ENCODE measurements at regions not wholly inside any gene's neighbourhood (a gene's known extent, or its start where the extent isn't known, plus 50 kb on each side); places are given as distances from the start of the nearest gene placed in this dataset.

DNA sequence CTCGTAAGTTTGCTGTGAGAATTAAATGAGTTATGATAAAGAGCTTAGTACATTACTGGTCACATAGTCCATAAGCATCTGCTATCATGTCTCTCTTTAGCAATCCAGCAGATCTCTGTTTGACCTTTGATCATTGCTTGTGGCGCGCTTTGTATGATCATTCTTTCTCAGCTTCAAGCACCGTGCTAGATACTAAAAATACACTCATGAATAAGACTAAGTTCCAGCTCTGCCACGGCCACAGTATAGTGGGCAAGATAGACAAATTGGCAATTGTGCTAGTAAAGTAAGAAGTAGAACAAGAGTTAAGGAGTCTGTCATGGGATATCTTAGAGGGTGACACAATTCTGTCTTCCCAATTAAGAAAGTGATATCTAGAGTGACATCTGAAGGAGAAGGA, 75.2 kb upstream of the ADGRF1 start:
- DNase-seq (ENCODE audit: low read depth): no peak

DNA sequence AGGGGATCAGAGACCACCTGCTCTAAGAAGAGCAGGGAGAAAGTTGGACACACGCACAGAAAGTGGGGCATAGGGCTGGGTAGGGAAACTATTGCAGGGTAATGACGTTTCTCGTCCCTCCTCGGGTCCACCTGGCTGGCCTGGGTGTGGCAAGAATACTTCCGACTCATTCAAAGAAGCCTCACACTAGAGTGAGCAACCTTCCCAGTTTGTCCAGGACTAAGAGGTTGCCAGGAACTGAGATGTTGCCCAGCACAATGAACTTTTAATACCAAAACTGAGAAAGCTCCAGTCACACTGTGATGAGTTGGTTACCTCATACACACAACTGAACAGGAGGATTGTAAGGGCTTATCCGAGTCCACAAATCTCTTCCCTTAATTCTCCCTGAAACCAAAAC, 74.5 kb upstream of the ADGRF1 start:
- no peak for DNase-seq (ENCODE audit: low read depth)

DNA sequence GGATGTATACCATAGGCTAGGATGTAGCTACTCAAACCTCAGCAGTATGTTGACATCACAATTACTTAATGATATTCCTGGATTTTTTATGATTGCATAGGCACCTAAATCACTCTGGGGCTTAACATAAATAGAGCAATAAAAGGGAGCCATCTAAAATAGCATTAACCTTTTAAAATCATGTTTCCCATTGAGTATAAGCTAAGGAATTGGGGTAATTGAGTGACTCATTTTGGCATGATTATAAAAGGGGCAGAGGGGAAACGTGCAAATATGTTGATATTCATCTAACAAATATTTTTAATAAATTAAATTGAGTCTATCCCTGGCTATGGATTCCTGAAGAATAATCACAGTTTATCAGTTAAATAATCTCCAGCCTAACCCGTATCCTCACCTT, 74.0 kb upstream of the ADGRF1 start:
- no peak for DNase-seq (ENCODE audit: low read depth)

DNA sequence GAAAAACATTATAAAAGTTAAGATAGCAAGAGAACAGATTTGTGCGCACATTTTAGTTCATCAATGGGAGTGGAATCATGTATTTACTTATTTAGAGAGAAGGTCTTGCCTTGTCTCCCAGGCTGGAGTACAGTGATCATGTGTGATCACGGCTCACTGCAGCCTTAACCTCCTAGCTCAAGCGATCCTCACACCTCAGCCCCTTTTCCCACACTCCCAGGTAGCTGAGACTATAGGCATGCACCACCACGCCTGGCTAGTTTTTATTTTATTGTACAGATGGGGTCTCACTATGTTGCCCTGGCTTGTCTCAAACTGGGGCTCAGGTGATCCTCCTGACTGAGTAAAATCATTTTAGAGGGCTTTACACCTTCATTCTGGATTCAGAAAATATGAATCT, 72.3 kb upstream of the ADGRF1 start:
- DNase-seq (ENCODE audit: low read depth): no peak

DNA sequence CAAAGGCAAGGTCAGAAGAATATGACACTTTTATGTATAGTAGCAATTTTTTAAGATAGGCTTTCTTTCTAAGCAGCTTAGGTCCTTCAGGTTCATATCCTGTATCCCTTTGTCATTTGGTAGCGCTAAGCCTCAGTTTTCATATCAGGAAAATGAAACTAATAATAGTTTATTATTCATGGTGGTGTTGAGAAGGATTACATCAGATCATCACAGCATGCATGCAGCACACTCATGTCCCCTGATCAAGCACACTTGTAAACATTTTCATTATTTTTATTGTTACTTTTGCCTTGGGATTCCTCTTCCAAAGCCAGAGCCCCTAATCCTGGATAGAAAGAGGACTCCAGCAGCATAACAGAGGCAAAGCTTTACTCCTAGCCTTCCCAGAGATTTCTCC, 70.2 kb upstream of the ADGRF1 start:
- DNase-seq (ENCODE audit: low read depth): no peak

DNA sequence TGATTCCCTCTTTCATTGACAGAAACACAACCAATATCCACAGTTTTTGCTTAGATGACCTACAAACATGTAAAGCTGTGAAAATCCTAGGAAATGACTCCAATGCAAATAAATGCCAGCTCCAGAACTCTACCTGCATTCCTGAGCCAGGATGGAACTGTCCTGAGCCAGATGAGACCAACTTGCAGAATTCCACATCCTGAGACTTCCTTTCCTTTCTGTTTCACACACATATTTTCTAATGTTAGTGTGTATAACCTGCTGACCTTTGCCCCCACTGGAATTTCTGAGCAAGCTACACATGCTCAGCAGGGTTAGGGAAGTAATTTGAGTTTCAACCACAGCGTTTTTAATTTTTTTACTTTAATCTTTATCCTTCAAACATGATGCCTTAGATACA, 69.6 kb upstream of the ADGRF1 start:
- peak; percentile 73 for DNase-seq (ENCODE audit: low read depth)

DNA sequence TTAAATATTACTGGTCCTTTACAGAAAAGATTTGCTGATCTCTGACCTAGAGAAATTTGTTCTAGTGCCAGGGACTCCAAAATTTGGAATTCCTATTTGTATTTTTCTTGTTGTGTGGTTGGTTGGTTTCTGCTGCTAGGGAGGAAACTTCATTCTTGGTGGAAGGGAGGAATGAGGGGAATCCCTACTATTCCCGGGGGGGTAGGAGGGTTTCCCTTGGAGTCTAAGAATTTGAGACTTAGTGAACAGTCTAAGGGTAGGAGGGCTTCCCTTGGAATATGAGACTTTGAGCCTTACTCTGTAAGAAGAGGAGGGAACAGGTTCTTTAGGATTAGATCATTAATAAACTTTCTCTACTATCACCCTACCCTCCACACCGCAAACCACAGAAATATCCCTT, 67.1 kb upstream of the ADGRF1 start:
- no peak for DNase-seq (ENCODE audit: low read depth)

DNA sequence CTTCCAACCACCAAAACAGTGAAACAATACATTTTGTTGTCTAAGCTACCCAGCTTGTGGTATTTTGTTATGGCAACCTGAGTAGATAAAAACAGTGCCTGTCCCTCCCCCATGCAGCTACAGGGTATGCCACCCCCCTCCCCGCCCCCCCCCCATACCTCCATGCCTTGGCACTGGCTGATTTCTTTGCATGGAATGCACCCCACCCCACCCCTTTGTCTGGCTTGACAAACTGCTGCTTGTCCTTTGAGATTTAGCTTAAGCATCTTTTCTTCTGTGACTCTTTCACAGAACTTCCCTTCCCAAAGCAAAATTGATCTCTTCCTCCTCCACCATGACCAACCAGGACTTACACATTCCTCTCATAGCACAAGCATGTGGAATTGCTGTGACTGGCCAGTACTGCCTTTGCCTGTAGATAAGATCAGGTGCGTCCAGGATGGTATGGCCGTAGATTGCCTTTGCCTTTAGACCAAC, 64.6 kb upstream of the ADGRF1 start:
- DNase-seq (ENCODE audit: low read depth): peak; percentile 60

DNA sequence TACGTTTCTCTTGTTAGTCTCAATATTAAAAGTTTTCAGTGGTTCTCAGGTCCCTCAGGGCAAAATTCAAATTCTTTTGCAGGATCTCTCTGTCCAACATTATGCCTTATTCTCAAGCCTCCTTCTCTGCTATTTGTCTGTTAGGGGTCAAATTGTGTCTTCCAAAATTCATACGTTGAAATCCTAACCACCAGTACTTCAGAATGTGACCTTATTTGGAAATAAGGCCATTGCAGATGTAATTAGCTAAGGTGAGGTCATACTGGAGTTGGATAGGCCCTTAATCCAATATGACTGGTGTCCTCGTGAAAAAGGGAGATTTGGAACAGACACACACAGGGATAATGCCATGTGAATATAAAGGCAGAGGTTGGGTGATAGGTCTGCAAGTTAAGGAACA, 64.1 kb upstream of the ADGRF1 start:
- peak; percentile 54 for DNase-seq (ENCODE audit: low read depth)

DNA sequence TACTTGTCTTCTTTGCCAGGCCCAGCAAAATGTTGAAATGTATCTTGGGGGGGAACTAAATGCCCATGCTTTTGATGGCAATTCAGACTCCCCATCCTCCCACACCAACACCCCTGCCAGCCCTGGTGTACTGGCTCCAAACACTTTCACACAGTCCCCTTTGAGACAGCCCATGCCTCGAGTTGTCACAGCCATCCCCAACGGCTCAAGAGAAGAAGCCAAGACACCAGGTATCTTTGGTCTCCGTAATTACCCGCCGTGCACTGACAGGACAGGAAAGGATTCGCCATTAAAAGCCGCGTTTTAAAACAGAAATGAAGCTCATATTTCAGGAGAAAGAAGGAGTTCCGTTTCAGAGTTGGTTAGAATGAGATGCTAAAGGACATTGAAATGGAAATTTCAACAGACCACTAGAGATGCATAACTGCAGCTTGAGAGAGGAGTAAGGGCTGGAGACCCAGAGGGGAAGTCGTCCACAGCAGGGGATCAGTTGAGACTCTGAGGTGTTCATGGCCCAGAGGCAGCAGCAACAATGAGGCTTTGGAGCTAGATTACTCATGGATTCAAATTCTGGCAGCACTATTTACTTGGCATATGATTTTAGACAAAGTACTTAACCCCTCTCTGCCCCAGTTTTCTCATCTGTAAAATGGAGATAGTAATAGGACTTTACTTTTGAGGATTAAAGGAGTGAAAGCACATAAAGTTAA, 63.5 kb upstream of the ADGRF1 start:
- DNase-seq (ENCODE audit: low read depth): peak; percentile 16

DNA sequence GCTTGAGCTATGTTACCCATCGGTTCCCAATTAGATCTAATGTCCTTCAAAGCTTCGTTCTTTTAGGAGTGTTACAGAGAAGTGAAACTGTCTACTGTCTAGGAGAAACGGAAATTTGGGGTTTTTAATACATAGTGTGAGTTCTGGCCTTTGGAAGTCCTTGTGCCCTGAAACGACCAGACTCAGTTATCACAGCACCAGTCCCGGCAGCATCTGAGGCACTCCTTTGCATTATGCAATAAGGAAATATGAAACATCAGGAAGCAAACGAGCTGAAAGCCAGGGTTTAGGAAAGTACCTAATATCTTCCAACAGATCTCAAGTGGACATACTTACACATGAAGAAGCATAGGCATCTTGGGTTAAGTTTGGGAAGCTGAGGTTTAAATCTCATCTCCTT, 61.8 kb upstream of the ADGRF1 start:
- no peak for DNase-seq (ENCODE audit: low read depth)

DNA sequence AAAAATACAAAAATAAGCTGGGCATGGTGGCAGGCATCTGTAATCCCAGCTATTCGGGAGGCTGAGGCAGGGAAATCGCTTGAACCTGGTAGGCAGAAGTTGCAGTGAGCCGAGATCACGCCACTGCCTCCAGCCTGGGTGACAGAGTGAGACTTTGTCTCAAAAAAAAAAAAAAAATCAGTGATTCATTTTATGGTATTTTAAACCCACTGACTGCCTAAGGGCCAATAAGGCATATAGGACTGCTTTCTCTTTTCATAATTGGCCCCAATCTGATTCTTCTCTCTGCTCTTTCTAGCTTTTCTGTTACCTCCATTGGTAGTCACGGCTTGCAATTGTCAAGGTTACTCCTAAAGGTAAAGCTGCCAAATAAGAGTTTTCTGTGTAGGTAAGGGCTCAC, 60.2 kb upstream of the ADGRF1 start:
- DNase-seq (ENCODE audit: low read depth): no peak

DNA sequence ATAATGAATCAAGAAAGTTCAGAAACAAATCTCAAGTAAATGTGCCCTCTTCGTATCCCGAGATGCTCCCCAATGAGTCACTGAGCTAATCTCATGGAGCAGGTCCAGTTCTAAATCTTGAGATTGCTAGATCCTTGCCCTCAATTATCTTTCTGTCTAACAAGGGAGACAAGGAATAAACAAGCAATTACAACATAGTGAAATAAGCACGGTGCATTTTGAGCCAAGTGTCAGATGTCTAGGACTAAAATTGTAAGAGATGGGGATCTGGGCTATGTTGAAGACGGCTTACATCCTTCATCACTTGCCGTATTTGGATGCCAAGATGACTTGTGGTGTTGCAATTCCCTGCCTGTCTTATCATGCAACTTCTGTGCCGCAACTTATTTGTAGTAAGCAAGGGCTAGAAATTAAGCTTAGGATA, 56.5 kb upstream of the ADGRF1 start:
- DNase-seq (ENCODE audit: low read depth): peak; percentile 31

DNA sequence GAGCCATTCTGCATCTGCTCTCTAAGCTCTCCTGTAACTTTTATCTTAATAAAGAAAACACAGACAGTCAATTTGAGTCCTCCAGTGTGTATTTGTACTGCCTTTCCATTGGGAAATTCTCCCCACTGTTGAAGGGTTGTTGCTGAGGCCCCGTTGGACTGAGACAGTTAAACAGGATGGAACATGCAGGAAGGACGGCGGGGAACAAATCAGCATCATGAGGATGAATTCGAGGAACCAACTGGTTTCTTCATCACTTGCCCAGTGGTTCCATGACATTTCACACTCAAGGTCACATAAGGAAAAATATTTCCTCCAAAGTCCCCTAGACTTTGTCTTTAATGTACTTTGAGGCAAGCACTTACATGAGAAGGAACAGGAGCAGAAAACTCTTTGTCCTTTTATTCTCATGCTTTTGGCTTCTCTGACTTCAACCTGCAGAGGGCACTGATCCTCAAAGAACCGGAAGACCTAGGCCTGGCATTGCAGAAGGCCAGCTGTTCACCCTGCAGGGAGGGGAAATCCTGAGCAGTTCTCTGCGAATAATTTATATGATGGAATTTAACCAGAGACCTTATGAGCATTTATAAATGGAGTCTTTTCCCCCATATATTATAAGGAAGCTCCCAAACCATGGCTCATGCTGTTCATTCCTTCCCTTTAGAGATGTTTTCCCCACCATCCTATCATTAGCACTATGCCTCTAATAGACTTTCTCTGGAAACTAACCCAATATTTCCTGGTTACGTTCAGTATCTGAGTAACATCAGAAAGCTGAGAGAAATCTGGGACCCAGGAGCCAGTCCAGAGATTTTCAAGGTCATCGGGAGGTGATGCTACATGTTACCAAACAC, 55.2 kb upstream of the ADGRF1 start:
- DNase-seq (ENCODE audit: low read depth): peak; percentile 87

DNA sequence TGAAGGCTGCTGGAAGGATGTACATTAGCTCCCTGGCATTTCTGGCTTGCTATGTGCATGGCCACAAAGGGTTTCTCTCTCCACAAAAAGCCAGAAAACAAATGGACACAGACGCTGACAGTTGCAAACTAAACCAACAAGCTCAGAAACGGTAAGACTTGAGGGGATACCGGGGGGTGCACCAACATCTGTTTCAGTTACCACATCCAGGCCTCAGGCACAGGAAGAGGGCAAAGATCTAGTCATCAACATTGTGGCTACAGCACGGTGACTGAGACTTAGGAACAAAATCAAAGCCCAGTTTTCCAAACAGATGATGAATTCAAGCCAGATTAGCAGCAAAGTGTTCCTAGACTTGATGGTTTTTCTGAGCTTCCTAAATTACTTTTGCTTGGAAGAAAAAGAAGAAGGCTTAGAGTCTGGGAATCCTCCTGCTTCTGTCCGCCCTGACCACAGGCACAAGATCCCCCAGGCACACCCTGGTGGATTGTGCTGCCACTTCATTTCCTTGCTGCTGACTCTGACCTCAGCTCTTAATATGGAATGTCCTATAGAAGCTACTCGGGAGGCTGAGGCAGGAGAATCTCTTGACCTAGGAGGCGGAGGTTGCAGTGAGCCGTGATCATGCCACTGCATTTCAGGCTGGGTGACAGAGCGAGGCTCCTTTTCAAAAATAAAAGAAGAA, 54.2 kb upstream of the ADGRF1 start:
- peak; percentile 49 for DNase-seq (ENCODE audit: low read depth)

DNA sequence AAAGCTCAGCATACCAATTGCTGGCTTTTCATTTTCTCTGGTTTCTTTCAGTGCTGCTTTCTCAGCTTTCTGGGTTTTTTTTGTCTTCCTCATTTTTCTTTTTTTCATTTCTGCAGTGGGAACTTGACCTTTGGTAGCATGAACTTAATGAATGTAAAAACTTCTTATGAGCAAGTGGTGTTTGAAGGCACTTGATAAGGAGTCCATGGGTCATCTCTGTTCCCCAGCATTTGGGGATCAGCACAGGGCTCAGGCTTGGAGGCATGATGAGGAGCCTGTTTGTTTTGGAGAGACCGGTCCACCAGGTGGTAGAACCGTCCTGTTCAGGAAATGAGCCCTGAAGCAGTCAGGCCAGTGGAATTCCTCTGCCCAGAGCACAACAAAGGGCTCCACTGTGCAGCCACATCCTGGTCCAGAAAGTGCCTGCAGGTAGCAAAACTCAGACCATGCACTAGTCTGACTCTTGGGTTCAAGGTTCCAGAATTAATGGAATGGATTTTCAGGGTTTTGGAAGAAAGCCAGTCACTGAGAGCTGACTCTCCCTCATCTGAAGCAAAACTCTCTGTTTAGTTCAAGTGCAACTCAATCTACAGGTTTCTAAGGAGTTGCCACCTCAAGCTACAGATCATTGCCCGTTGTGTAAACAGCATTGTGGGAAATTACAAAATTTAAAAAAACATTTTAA, 52.3 kb upstream of the ADGRF1 start:
- DNase-seq (ENCODE audit: low read depth): peak; percentile 79

DNA sequence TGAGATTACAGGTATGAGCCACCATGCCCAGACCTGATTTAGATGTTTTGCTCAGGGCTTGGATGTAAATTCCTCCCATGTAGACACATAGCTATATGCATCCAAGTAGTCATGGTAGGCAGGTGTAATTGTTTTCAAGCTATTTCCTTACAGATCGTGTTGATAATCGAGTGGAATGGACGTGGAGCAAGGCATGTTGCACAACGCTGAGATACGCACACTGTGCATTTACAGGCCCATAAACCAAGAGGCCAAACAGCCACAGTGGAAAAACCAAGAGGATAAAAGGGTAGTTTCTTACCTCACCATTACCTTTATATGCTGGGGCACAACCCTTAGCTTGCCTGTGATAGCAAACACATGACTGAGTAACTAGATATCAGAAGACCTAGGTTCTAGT, 51.0 kb upstream of the ADGRF1 start:
- no peak for DNase-seq (ENCODE audit: low read depth)

DNA sequence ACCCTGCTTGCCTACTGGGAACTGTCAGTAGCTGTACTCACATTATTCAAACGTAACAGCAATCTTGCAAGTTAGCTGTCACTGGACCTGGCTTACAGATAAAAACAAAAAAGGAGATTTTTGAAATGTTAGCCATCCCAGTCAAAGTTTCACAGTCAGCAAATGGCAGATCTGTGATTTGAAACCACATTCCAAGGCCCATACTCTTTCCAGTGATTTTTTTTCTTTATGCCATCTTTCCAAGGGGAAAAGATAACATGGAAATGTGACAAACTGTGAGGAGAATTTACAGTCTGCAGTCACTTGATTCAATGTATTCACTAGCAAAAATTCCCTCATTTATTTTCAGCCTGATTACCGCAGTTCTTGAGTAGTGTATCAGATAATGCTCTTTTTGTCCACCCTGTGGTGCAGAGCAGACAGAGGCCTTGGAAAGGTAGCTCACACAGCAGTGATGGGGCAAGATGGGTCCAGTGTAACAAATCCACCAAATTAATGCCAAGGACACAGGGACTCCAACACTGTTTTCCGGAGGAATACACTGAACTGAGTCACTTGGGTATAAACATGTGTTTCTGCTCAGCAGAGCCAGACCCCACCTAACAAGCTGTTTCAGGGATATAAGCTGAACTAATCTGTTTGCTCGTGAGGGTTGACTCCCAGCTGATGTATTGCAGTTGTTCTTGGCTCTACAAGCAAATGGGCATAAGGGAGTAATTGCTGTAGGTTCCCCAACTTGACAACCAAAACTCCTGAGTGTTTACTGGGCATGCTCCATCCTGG, 49.9 kb upstream of the ADGRF1 start:
- no peak for DNase-seq (ENCODE audit: low read depth)
